IMR-90 (cell line): ENCODE measurements at regions not wholly inside any gene's neighbourhood (a gene's known extent, or its start where the extent isn't known, plus 50 kb on each side); places are given as distances from the start of the nearest gene placed in this dataset.

ENCODE experiments used
- ATAC-seq: fragments of 200-7000 bp; cut with Tn5 transposase; 2 replicates; pipeline ENCODE4 v1.9.1; 2020; ENCODE audit warnings: low read depth, mild to moderate bottlenecking, moderate library complexity
- BruUV-seq: library from RNA; stranded (reverse); fragments of 400-500 nt; replicated peaks from 2 replicates; lab custom pipeline; 2021; lab: Mats Ljungman, UMichigan
- CTCF ChIA-PET: fragments of 300-600 bp; formaldehyde crosslinking; extraction: SDS; loops from one replicate; lab custom pipeline; 2021; ENCODE audit warnings: antibody characterized with exemption; lab: Yijun Ruan, JAX
- POLR2A ChIA-PET: fragments of 300-600 bp; sonication (Branson Sonifier 250); formaldehyde crosslinking; loops from one replicate; lab custom pipeline; 2022; ENCODE audit warnings: antibody characterized with exemption; ENCODE audit not compliant: unreplicated experiment; lab: Charles Lee
- DNase-seq: peaks from one replicate; pipeline ENCODE4 v3.0.0; 2013
- H2AFZ ChIP-seq: replicated peaks from 2 replicates; pipeline ENCODE3; 2013; ENCODE audit warnings: low read length, mild to moderate bottlenecking; ENCODE audit not compliant: poor library complexity
- H2AK5ac ChIP-seq: 2 replicates; pipeline ENCODE4 v1.6.1; 2013; ENCODE audit warnings: low read depth, low read length, inconsistent platforms
- H2AK9ac ChIP-seq: replicated peaks from 2 replicates; pipeline ENCODE3; 2013; ENCODE audit warnings: mild to moderate bottlenecking, low read depth, low read length, moderate library complexity; ENCODE audit not compliant: poor library complexity
- H2BK120ac ChIP-seq: 2 replicates; pipeline ENCODE4 v1.6.1; 2013; ENCODE audit warnings: low read depth, low read length, inconsistent platforms
- H2BK15ac ChIP-seq: 3 replicates; pipeline ENCODE4 v1.6.1; 2013; ENCODE audit warnings: low read depth, low read length, inconsistent platforms
- H2BK20ac ChIP-seq: 2 replicates; pipeline ENCODE4 v1.6.1; 2013; ENCODE audit warnings: low read depth, mild to moderate bottlenecking, inconsistent platforms, low read length, moderate library complexity
- H2BK5ac ChIP-seq: 2 replicates; pipeline ENCODE4 v1.6.1; 2013; ENCODE audit warnings: mild to moderate bottlenecking, low read depth, low read length, inconsistent platforms; ENCODE audit not compliant: poor library complexity, severe bottlenecking
- H3K14ac ChIP-seq: replicated peaks from 2 replicates; pipeline ENCODE4 v1.6.1; 2013; ENCODE audit warnings: low read depth, low read length, inconsistent platforms
- H3K18ac ChIP-seq: 2 replicates; pipeline ENCODE4 v1.6.1; 2013; ENCODE audit warnings: low read depth, low read length, control low read depth
- H3K23ac ChIP-seq: 2 replicates; pipeline ENCODE4 v1.6.1; 2013; ENCODE audit warnings: low read depth, low read length, inconsistent platforms
- H3K27ac ChIP-seq: 2 replicates; pipeline ENCODE4 v1.5.1; 2013; ENCODE audit warnings: mild to moderate bottlenecking, control low read depth, low read length; ENCODE audit not compliant: insufficient read depth
- H3K27me3 ChIP-seq: 2 replicates; pipeline ENCODE4 v1.6.1; 2013; ENCODE audit warnings: low read length; ENCODE audit not compliant: control insufficient read depth, insufficient read depth
- H3K36me3 ChIP-seq: 2 replicates; pipeline ENCODE4 v1.6.1; 2013; ENCODE audit warnings: low read length, mixed read lengths; ENCODE audit not compliant: control insufficient read depth, insufficient read depth
- H3K4ac ChIP-seq: 2 replicates; pipeline ENCODE4 v1.6.1; 2013; ENCODE audit warnings: low read depth, low read length, inconsistent platforms
- H3K4me1 ChIP-seq: 2 replicates; pipeline ENCODE4 v1.6.1; 2013; ENCODE audit warnings: low read length, mixed read lengths; ENCODE audit not compliant: control insufficient read depth, insufficient read depth
- H3K4me2 ChIP-seq: 2 replicates; pipeline ENCODE4 v1.6.1; 2013; ENCODE audit warnings: low read depth, mild to moderate bottlenecking, control low read depth, low read length, moderate library complexity
- H3K4me3 ChIP-seq: 2 replicates; pipeline ENCODE4 v1.5.1; 2013; ENCODE audit warnings: low read depth, mild to moderate bottlenecking, control low read depth, low read length, moderate library complexity; ENCODE audit not compliant: insufficient read depth
- H3K56ac ChIP-seq: 2 replicates; pipeline ENCODE4 v1.6.1; 2013; ENCODE audit warnings: low read length, inconsistent platforms; ENCODE audit not compliant: insufficient read depth; ENCODE audit errors: extremely low read depth
- H3K79me1 ChIP-seq, 2 experiments: 2 replicates each; pipeline ENCODE4 v1.6.1; 2013; ENCODE audit warnings: low read length in 2 of 2, inconsistent platforms in 1 of 2, low read depth in 1 of 2
- H3K9ac ChIP-seq: 2 replicates; pipeline ENCODE4 v1.6.1; 2013; ENCODE audit warnings: low read depth, low read length, control low read depth
- H3K9me1 ChIP-seq: 2 replicates; pipeline ENCODE4 v1.6.1; 2013; ENCODE audit warnings: low read length, inconsistent platforms; ENCODE audit not compliant: insufficient read depth
- H3K9me3 ChIP-seq: 2 replicates; pipeline ENCODE4 v1.6.1; 2013; ENCODE audit warnings: low read length; ENCODE audit not compliant: control insufficient read depth, insufficient read depth
- H4K20me1 ChIP-seq: 2 replicates; pipeline ENCODE4 v1.6.1; 2013; ENCODE audit warnings: low read length, inconsistent platforms; ENCODE audit not compliant: insufficient read depth
- H4K5ac ChIP-seq: 2 replicates; pipeline ENCODE4 v1.6.1; 2013; ENCODE audit warnings: mild to moderate bottlenecking, low read depth, low read length, control low read depth
- H4K8ac ChIP-seq, 2 experiments: 2 replicates each; pipeline ENCODE4 v1.6.1; 2013; ENCODE audit warnings: low read depth in 2 of 2, low read length in 2 of 2, control low read depth in 1 of 2, inconsistent platforms in 1 of 2
- H4K91ac ChIP-seq: 2 replicates; pipeline ENCODE4 v1.6.1; 2013; ENCODE audit warnings: low read depth, low read length, inconsistent platforms; ENCODE audit not compliant: insufficient read depth
- BHLHE40 ChIP-seq: fragments of 150-350 bp; IDR thresholded peaks from 2 replicates; pipeline ENCODE4 v1.6.1; 2016; ENCODE audit warnings: mild to moderate bottlenecking, low read depth, low read length
- CEBPB ChIP-seq: IDR thresholded peaks from 2 replicates; pipeline ENCODE4 v1.6.1; 2012; ENCODE audit warnings: low read depth, low read length, improper control_type of control experiment
- CHD1 ChIP-seq: IDR thresholded peaks from 2 replicates; pipeline ENCODE4 v1.6.1; 2012; ENCODE audit warnings: low read depth, low read length, improper control_type of control experiment
- CTCF ChIP-seq: conservative IDR thresholded peaks from 2 replicates; pipeline ENCODE4 v1.5.1; 2012; ENCODE audit warnings: mild to moderate bottlenecking, low read depth, low read length, improper control_type of control experiment
- ELK1 ChIP-seq: fragments of 150-350 bp; IDR thresholded peaks from 2 replicates; pipeline ENCODE4 v1.6.1; 2016; ENCODE audit warnings: low read depth, mild to moderate bottlenecking, low read length, moderate library complexity, borderline replicate concordance
- FOS ChIP-seq: fragments of 150-350 bp; IDR thresholded peaks from 2 replicates; pipeline ENCODE4 v1.6.1; 2016; ENCODE audit warnings: low read depth, low read length
- MAFK ChIP-seq: IDR thresholded peaks from 2 replicates; pipeline ENCODE4 v1.6.1; 2012; ENCODE audit warnings: low read depth, low read length, improper control_type of control experiment
- MAZ ChIP-seq: IDR thresholded peaks from 2 replicates; pipeline ENCODE4 v1.6.1; 2012; ENCODE audit warnings: low read depth, mild to moderate bottlenecking, low read length, improper control_type of control experiment, moderate library complexity, borderline replicate concordance
- MXI1 ChIP-seq: IDR thresholded peaks from 2 replicates; pipeline ENCODE4 v1.6.1; 2012; ENCODE audit warnings: low read depth, mild to moderate bottlenecking, low read length, moderate library complexity, borderline replicate concordance
- NFE2L2 ChIP-seq: fragments of 150-350 bp; IDR thresholded peaks from 2 replicates; pipeline ENCODE4 v1.6.1; 2016; ENCODE audit warnings: low read depth, mild to moderate bottlenecking, low read length
- POLR2A ChIP-seq: IDR thresholded peaks from 2 replicates; pipeline ENCODE4 v1.6.1; 2012; ENCODE audit warnings: mild to moderate bottlenecking, low read depth, low read length
- RAD21 ChIP-seq: IDR thresholded peaks from 2 replicates; pipeline ENCODE4 v1.6.1; 2012; ENCODE audit warnings: low read length, improper control_type of control experiment
- RCOR1 ChIP-seq: IDR thresholded peaks from 2 replicates; pipeline ENCODE4 v1.6.1; 2012; ENCODE audit warnings: mild to moderate bottlenecking, low read length, improper control_type of control experiment; ENCODE audit not compliant: insufficient replicate concordance
- RFX5 ChIP-seq: IDR thresholded peaks from 2 replicates; pipeline ENCODE4 v1.8.0; 2012; ENCODE audit warnings: low read depth, mild to moderate bottlenecking, low read length, moderate library complexity
- SMC3 ChIP-seq: fragments of 150-350 bp; IDR thresholded peaks from 2 replicates; pipeline ENCODE4 v1.6.1; 2016; ENCODE audit warnings: low read depth, mild to moderate bottlenecking, antibody characterized with exemption, low read length, moderate library complexity
- WGBS, 2 experiments: methylation state at CpG; one replicate each; pipeline versions ENCODE4 v1.1.5 to v1.1.7; 2013; ENCODE audit warnings: missing lambda C conversion rate in 2 of 2; ENCODE audit not compliant: insufficient read length in 1 of 2; ENCODE audit errors: extremely low coverage in 2 of 2; 5-methylcytosine and 5-hydroxymethylcytosine counted together
- dilution Hi-C: fragments of 300-500 bp; cut with HindIII; formaldehyde crosslinking; loops from one replicate; pipeline ENCODE4 v1.14.3; 2018; ENCODE audit warnings: low sequenced_read_pairs; ENCODE audit not compliant: unreplicated experiment
- in situ Hi-C: fragments of 300-500 bp; cut with MboI; formaldehyde crosslinking; loops from 3 replicates; pipeline ENCODE4 v1.14.3; 2019; ENCODE audit warnings: low sequenced_read_pairs, inconsistent platforms, mixed read lengths
- intact Hi-C: fragments of 100-400 bp; cut with micrococcal nuclease; formaldehyde crosslinking; loops from 2 replicates; pipeline ENCODE4 v1.10.0; 2022
- TF ChIP-seq, protein P1 (sequence below): fragments of 150-350 bp; IDR thresholded peaks from 2 replicates; pipeline ENCODE4 v1.6.1; 2017; ENCODE audit warnings: mild to moderate bottlenecking, antibody characterized with exemption, low read length, low read depth

- H4K5ac ChIP-seq: no peak overlapping the region
- no peak overlapping the region for H2BK20ac ChIP-seq
- ChIA-PET POLR2A (no interaction called here), CTCF (no interaction called here)
- intact Hi-C loops: no loop called here
- H2BK5ac ChIP-seq: no peak overlapping the region
- H3K79me1 ChIP-seq: no peaks in the 10 kb centered on the region
- no peaks in the 10 kb centered on the region for H3K9me1 ChIP-seq
- H3K18ac ChIP-seq: no peak overlapping the region
- H3K14ac ChIP-seq: no peak overlapping the region
- H2AFZ ChIP-seq: no peak overlapping the region
- H3K4me2 ChIP-seq: no peak overlapping the region
- dilution Hi-C loops: no loop called here
- H3K4me3 ChIP-seq: no peak overlapping the region
- WGBS, 2 experiments: no CpG with 5 or more reads among the region's 2 CpGs
- no peak overlapping the region for H4K8ac ChIP-seq
- H2BK120ac ChIP-seq: no peak overlapping the region
- no peak overlapping the region for H3K4ac ChIP-seq
- no peaks in the 10 kb centered on the region for H3K4me1 ChIP-seq
- H3K23ac ChIP-seq: no peak overlapping the region
- H3K27me3 ChIP-seq: no peaks in the 10 kb centered on the region
- H2BK15ac ChIP-seq: no peak overlapping the region
- no peak overlapping the region for H3K27ac ChIP-seq
- in situ Hi-C loops: no loop called here
- BruUV-seq: no TSS peak
- no peak overlapping the region for H3K9ac ChIP-seq
- no peak overlapping the region for H2AK9ac ChIP-seq
- no peaks in the 10 kb centered on the region for H4K20me1 ChIP-seq
- no peak for ATAC-seq
- no peak overlapping the region for H3K56ac ChIP-seq
- H3K9me3 ChIP-seq: no peaks in the 10 kb centered on the region
- no peak for DNase-seq
- H4K91ac ChIP-seq: no peak overlapping the region
- TF ChIP-seq CEBPB: no peak
- no peak for TF ChIP-seq CHD1
- no peak for TF ChIP-seq RAD21
- TF ChIP-seq SMC3: no peak
- TF ChIP-seq MAZ: no peak
- TF ChIP-seq BHLHE40: no peak
- TF ChIP-seq RFX5: no peak
- TF ChIP-seq RCOR1: no peak
- TF ChIP-seq MXI1: no peak
- TF ChIP-seq FOS: no peak
- TF ChIP-seq, protein P1, sequence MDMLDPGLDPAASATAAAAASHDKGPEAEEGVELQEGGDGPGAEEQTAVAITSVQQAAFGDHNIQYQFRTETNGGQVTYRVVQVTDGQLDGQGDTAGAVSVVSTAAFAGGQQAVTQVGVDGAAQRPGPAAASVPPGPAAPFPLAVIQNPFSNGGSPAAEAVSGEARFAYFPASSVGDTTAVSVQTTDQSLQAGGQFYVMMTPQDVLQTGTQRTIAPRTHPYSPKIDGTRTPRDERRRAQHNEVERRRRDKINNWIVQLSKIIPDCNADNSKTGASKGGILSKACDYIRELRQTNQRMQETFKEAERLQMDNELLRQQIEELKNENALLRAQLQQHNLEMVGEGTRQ: no peak
- no peak for TF ChIP-seq CTCF
- no peak for TF ChIP-seq ELK1
- TF ChIP-seq NFE2L2: no peak
- no peak for TF ChIP-seq POLR2A
- TF ChIP-seq MAFK: no peak
- H3K36me3 ChIP-seq: no peaks in the 10 kb centered on the region
- no peak overlapping the region for H2AK5ac ChIP-seq
Measured at GRCh38 chr3:145070795-145071194, 1090.2 kb downstream of the PLOD2 start.
